ENCODE measurements at regions not wholly inside any gene's neighbourhood (a gene's known extent, or its start where the extent isn't known, plus 50 kb on each side); places are given as distances from the start of the nearest gene placed in this dataset.

GRCh38 chr18:29004921-29005320 is 828.0 kb upstream of the CDH2 start:
- no peak overlapping the region for H3K4me3 Mint-ChIP-seq (ENCODE audit: unreplicated experiment)
- H3K9me3 Mint-ChIP-seq (ENCODE audit: unreplicated experiment) = no peaks in the 10 kb centered on the region
- no peaks in the 10 kb centered on the region for H3K4me1 Mint-ChIP-seq (ENCODE audit: low read depth, unreplicated experiment)
- no peaks in the 10 kb centered on the region for H3K36me3 Mint-ChIP-seq (ENCODE audit: insufficient read depth, unreplicated experiment)
- no peaks in the 10 kb centered on the region for H3K4me1 ChIP-seq
- CTCF ChIA-PET = no interaction called here
- no peaks in the 10 kb centered on the region for H3K27me3 Mint-ChIP-seq (ENCODE audit: insufficient read depth, unreplicated experiment)
- POLR2A ChIA-PET = no interaction called here
- no peaks in the 10 kb centered on the region for H3K27me3 ChIP-seq (replicated peaks; ENCODE audit: control insufficient read depth, insufficient read depth, low read length)
- no peak overlapping the region for H3K27ac Mint-ChIP-seq (ENCODE audit: unreplicated experiment)
- no peak for TF ChIP-seq CTCF (IDR thresholded peaks at IDR 0.05; ENCODE audit: insufficient read depth in 1 of 2, low read depth in 1 of 2, low read length in 1 of 2, severe bottlenecking in 1 of 2, unreplicated experiment in 1 of 2)
- DNase-seq = no peak
- BruUV-seq (replicated peaks) = no TSS peak
- no peaks in the 10 kb centered on the region for H3K9me3 ChIP-seq
- no peaks in the 10 kb centered on the region for H3K36me3 ChIP-seq (ENCODE audit: control insufficient read depth, insufficient read depth, low read length)
- intact Hi-C loops (cut with micrococcal nuclease; ENCODE audit: unreplicated experiment) = no loop called here
- no peak overlapping the region for H3K4me3 ChIP-seq (ENCODE audit: low read depth, low read length)

- no peak for TF ChIP-seq CTCF (IDR thresholded peaks at IDR 0.05; ENCODE audit: insufficient read depth in 1 of 2, low read depth in 1 of 2, low read length in 1 of 2, severe bottlenecking in 1 of 2, unreplicated experiment in 1 of 2)
- POLR2A ChIA-PET = no interaction called here
- CTCF ChIA-PET = no interaction called here
- Mint-ChIP-seq H3K9me3 (ENCODE audit: unreplicated experiment) (no peaks in the 10 kb centered on the region), H3K36me3 (ENCODE audit: insufficient read depth, unreplicated experiment) (no peaks in the 10 kb centered on the region), H3K27ac (ENCODE audit: unreplicated experiment) (no peak overlapping the region), H3K4me1 (ENCODE audit: low read depth, unreplicated experiment) (no peaks in the 10 kb centered on the region), H3K27me3 (ENCODE audit: insufficient read depth, unreplicated experiment) (no peaks in the 10 kb centered on the region), H3K4me3 (ENCODE audit: unreplicated experiment) (no peak overlapping the region)
- no peaks in the 10 kb centered on the region for H3K36me3 ChIP-seq (ENCODE audit: control insufficient read depth, insufficient read depth, low read length)
- intact Hi-C loops (cut with micrococcal nuclease; ENCODE audit: unreplicated experiment) = no loop called here
- H3K27me3 ChIP-seq (replicated peaks; ENCODE audit: control insufficient read depth, insufficient read depth, low read length) = no peaks in the 10 kb centered on the region
- no peaks in the 10 kb centered on the region for H3K9me3 ChIP-seq
- no peak overlapping the region for H3K4me3 ChIP-seq (ENCODE audit: low read depth, low read length)
- BruUV-seq (replicated peaks) = no TSS peak
- DNase-seq = no peak
- no peaks in the 10 kb centered on the region for H3K4me1 ChIP-seq
Measured at GRCh38 chr18:29003194-29003593, 826.3 kb upstream of the CDH2 start.

GRCh38 chr18:29002747-29003146 is 825.8 kb upstream of the CDH2 start:
- intact Hi-C loops (cut with micrococcal nuclease; ENCODE audit: unreplicated experiment) = no loop called here
- no peaks in the 10 kb centered on the region for H3K27me3 ChIP-seq (replicated peaks; ENCODE audit: control insufficient read depth, insufficient read depth, low read length)
- no peaks in the 10 kb centered on the region for H3K4me1 ChIP-seq
- Mint-ChIP-seq H3K27me3 (ENCODE audit: insufficient read depth, unreplicated experiment) (no peaks in the 10 kb centered on the region), H3K4me3 (ENCODE audit: unreplicated experiment) (no peak overlapping the region), H3K36me3 (ENCODE audit: insufficient read depth, unreplicated experiment) (no peaks in the 10 kb centered on the region), H3K9me3 (ENCODE audit: unreplicated experiment) (no peaks in the 10 kb centered on the region), H3K27ac (ENCODE audit: unreplicated experiment) (no peak overlapping the region), H3K4me1 (ENCODE audit: low read depth, unreplicated experiment) (no peaks in the 10 kb centered on the region)
- BruUV-seq (replicated peaks) = no TSS peak
- TF ChIP-seq CTCF (IDR thresholded peaks at IDR 0.05; ENCODE audit: insufficient read depth in 1 of 2, low read depth in 1 of 2, low read length in 1 of 2, severe bottlenecking in 1 of 2, unreplicated experiment in 1 of 2) = no peak
- H3K36me3 ChIP-seq (ENCODE audit: control insufficient read depth, insufficient read depth, low read length) = no peaks in the 10 kb centered on the region
- DNase-seq = no peak
- no peaks in the 10 kb centered on the region for H3K9me3 ChIP-seq
- ChIA-PET POLR2A (no interaction called here), CTCF (no interaction called here)
- no peak overlapping the region for H3K4me3 ChIP-seq (ENCODE audit: low read depth, low read length)
